ENCODE measurements at regions not wholly inside any gene's neighbourhood (a gene's known extent, or its start where the extent isn't known, plus 50 kb on each side); places are given as distances from the start of the nearest gene placed in this dataset.

- Histone ChIP-seq H3K79me2 (ENCODE audit: control insufficient read depth, insufficient read depth, low read length) (no peaks in the 10 kb centered on the region), H3K36me3 (replicated peaks in 1 of 2; ENCODE audit: control extremely low read depth in 1 of 2, control insufficient read depth in 1 of 2, extremely low read depth in 1 of 2, insufficient read depth in 2 of 2, low read length in 1 of 2) (no peaks in the 10 kb centered on the region), H3K9me3 (ENCODE audit: control extremely low read depth in 1 of 3, control insufficient read depth in 2 of 3, insufficient read depth in 1 of 3, low read length in 2 of 3) (no peaks in the 10 kb centered on the region), H3K27ac (ENCODE audit: low read length in 2 of 2) (no peak overlapping the region), H4K20me1 (ENCODE audit: control insufficient read depth, insufficient read depth, low read length, poor library complexity, severe bottlenecking) (no peaks in the 10 kb centered on the region), H3K9ac (ENCODE audit: low read length) (no peak overlapping the region), H3K4me3 (ENCODE audit: control extremely low read depth in 1 of 5, extremely low read depth in 1 of 5, insufficient read depth in 1 of 5, low read depth in 2 of 5, low read length in 4 of 5) (no peak overlapping the region), H3K27me3 (replicated peaks in 1 of 4; ENCODE audit: control extremely low read depth in 1 of 4, control insufficient read depth in 3 of 4, insufficient read depth in 4 of 4, low read length in 3 of 4) (no peaks in the 10 kb centered on the region), H2AFZ (ENCODE audit: insufficient read depth, low read depth, low read length, poor library complexity, severe bottlenecking) (no peak overlapping the region), H3K4me1 (ENCODE audit: control insufficient read depth in 2 of 2, insufficient read depth in 2 of 2, low read length in 2 of 2) (no peaks in the 10 kb centered on the region), H3K4me2 (replicated peaks; ENCODE audit: low read depth, low read length, poor library complexity, severe bottlenecking) (no peak overlapping the region)
- no peaks in the 10 kb centered on the region for H3K9me3 Mint-ChIP-seq (ENCODE audit: insufficient read depth)
- DNase-seq, result no peak
- intact Hi-C loops (cut with micrococcal nuclease), result no loop called here
- POLR2A ChIA-PET, result no interaction called here
- 92% methylated on average over 3 of the region's 4 CpGs for WGBS (ENCODE audit: insufficient coverage)
- no peak overlapping the region for H3K4me3 Mint-ChIP-seq
- CTCF ChIA-PET, result no interaction called here
- H3K27me3 Mint-ChIP-seq, result no peaks in the 10 kb centered on the region
- no peak for TF ChIP-seq CTCF (IDR thresholded peaks at IDR 0.05)
- no peak for TF ChIP-seq EZH2 (IDR thresholded peaks at IDR 0.05; ENCODE audit: borderline replicate concordance, insufficient read depth, low read depth, low read length, poor library complexity, severe bottlenecking)
- H3K4me1 Mint-ChIP-seq, result no peaks in the 10 kb centered on the region
- no peak overlapping the region for H3K27ac Mint-ChIP-seq
- no peak for ATAC-seq (ENCODE audit: low read depth)
Observed at GRCh38 chr7:131148258-131148657, 179.4 kb upstream of the MKLN1 start.

DNA sequence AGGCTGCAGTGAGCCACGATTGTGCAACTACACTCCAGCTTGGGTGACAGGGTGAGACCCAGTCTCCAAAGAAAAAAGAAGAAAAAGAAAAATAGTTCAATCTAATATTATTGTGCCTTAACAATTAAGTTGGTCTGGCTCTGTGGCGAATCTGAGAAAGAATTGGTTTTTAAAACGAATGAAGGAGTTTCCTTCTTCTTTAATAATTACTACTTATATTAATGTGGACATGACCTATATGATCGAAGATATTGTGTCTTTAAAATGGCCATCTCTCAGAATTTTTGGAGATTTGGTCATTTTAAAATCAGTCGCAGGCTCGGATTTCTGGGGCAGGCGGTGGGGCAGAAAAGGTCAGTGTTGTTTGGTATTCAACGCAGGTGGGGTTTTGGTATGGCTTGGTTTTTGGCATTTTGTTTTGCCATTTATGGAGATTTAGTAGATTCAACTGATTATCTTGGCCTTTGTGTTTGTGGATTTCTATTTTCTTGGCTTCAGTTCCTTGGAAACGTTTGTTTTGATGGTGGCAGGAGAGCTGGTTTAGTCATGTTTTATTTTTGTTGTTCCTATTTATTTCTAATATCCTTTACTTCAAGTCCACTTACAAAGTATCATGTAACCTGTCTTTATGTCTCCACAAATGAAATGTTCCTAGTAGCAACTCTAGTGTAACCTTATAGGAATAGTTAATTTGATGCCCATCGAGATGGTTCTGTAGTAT is 178.8 kb upstream of the MKLN1 start:
- Histone ChIP-seq H3K27me3 (replicated peaks in 1 of 4; ENCODE audit: control extremely low read depth in 1 of 4, control insufficient read depth in 3 of 4, insufficient read depth in 4 of 4, low read length in 3 of 4) (no peaks in the 10 kb centered on the region), H3K9me3 (ENCODE audit: control extremely low read depth in 1 of 3, control insufficient read depth in 2 of 3, insufficient read depth in 1 of 3, low read length in 2 of 3) (no peaks in the 10 kb centered on the region), H3K9ac (ENCODE audit: low read length) (no peak overlapping the region), H3K27ac (ENCODE audit: low read length in 2 of 2) (no peak overlapping the region), H3K4me1 (ENCODE audit: control insufficient read depth in 2 of 2, insufficient read depth in 2 of 2, low read length in 2 of 2) (no peaks in the 10 kb centered on the region), H3K36me3 (replicated peaks in 1 of 2; ENCODE audit: control extremely low read depth in 1 of 2, control insufficient read depth in 1 of 2, extremely low read depth in 1 of 2, insufficient read depth in 2 of 2, low read length in 1 of 2) (no peaks in the 10 kb centered on the region), H4K20me1 (ENCODE audit: control insufficient read depth, insufficient read depth, low read length, poor library complexity, severe bottlenecking) (no peaks in the 10 kb centered on the region), H2AFZ (ENCODE audit: insufficient read depth, low read depth, low read length, poor library complexity, severe bottlenecking) (no peak overlapping the region), H3K79me2 (ENCODE audit: control insufficient read depth, insufficient read depth, low read length) (no peaks in the 10 kb centered on the region), H3K4me2 (replicated peaks; ENCODE audit: low read depth, low read length, poor library complexity, severe bottlenecking) (no peak overlapping the region), H3K4me3 (ENCODE audit: control extremely low read depth in 1 of 5, extremely low read depth in 1 of 5, insufficient read depth in 1 of 5, low read depth in 2 of 5, low read length in 4 of 5) (no peak overlapping the region)
- H3K9me3 Mint-ChIP-seq (ENCODE audit: insufficient read depth), result no peaks in the 10 kb centered on the region
- 92% methylated on average over 6 of the region's 10 CpGs for WGBS (ENCODE audit: insufficient coverage)
- intact Hi-C loops (cut with micrococcal nuclease), result no loop called here
- ATAC-seq (ENCODE audit: low read depth) (no peak), DNase-seq (no peak)
- ChIA-PET POLR2A (no interaction called here), CTCF (no interaction called here)
- no peak overlapping the region for H3K4me3 Mint-ChIP-seq
- H3K4me1 Mint-ChIP-seq, result no peaks in the 10 kb centered on the region
- TF ChIP-seq CTCF (IDR thresholded peaks at IDR 0.05) (no peak), EZH2 (IDR thresholded peaks at IDR 0.05; ENCODE audit: borderline replicate concordance, insufficient read depth, low read depth, low read length, poor library complexity, severe bottlenecking) (no peak)
- no peaks in the 10 kb centered on the region for H3K27me3 Mint-ChIP-seq
- H3K27ac Mint-ChIP-seq, result no peak overlapping the region

All from B cell (primary cell).